GM12875 (cell line): ENCODE measurements at regions not wholly inside any gene's neighbourhood (a gene's known extent, or its start where the extent isn't known, plus 50 kb on each side); places are given as distances from the start of the nearest gene placed in this dataset.

ENCODE experiments used
- H3K4me3 ChIP-seq: one replicate; pipeline ENCODE4 v1.5.1; 2011; ENCODE audit warnings: low read depth, low read length, control low read depth
- TF ChIP-seq, protein P1 (sequence below): IDR thresholded peaks from 2 replicates; pipeline ENCODE4 v1.5.1; 2011; ENCODE audit warnings: low read depth, mild to moderate bottlenecking, control low read depth, inconsistent platforms, low read length, moderate library complexity, borderline replicate concordance; ENCODE audit not compliant: insufficient read depth

DNA sequence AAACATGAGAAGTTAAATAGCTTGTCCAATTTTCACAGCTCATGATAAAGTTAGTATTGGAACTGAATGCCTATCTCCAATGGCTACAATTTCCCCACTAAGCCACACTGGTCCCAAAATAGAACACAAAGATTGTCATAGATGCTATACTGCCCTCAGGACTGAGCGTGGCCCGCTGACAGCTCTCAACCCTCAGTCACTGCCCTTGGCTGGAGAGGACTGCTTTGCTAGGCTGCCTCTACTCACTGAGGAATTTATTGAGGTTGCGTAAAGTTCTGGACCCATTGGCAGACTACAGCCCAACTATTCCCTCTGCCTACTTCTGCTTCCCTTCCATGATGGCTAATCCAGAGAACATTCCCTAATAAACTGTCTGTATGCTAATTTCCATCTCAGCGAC, 165.5 kb upstream of the BET1 start:
- TF ChIP-seq, protein P1, sequence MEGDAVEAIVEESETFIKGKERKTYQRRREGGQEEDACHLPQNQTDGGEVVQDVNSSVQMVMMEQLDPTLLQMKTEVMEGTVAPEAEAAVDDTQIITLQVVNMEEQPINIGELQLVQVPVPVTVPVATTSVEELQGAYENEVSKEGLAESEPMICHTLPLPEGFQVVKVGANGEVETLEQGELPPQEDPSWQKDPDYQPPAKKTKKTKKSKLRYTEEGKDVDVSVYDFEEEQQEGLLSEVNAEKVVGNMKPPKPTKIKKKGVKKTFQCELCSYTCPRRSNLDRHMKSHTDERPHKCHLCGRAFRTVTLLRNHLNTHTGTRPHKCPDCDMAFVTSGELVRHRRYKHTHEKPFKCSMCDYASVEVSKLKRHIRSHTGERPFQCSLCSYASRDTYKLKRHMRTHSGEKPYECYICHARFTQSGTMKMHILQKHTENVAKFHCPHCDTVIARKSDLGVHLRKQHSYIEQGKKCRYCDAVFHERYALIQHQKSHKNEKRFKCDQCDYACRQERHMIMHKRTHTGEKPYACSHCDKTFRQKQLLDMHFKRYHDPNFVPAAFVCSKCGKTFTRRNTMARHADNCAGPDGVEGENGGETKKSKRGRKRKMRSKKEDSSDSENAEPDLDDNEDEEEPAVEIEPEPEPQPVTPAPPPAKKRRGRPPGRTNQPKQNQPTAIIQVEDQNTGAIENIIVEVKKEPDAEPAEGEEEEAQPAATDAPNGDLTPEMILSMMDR: no peak
- H3K4me3 ChIP-seq: no peak overlapping the region

DNA sequence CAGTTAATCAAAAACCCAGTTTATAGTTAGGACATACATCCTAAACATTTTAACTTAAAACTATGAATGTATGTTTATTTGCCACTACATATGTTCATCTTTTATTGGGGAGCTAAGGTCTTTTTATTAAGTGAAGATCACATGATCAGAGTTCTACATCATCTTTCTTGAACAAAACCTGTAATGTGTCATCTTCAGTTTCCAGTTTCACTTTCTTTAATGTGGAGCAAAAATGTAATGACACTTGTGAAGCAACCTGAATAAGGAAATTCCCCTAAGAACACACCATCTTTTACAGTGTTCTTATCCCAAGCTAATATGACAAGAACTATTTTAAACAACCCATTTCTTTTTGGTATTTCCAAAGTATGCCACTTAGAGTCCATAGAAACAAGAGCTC, 166.7 kb upstream of the BET1 start:
- TF ChIP-seq, protein P1: no peak

DNA sequence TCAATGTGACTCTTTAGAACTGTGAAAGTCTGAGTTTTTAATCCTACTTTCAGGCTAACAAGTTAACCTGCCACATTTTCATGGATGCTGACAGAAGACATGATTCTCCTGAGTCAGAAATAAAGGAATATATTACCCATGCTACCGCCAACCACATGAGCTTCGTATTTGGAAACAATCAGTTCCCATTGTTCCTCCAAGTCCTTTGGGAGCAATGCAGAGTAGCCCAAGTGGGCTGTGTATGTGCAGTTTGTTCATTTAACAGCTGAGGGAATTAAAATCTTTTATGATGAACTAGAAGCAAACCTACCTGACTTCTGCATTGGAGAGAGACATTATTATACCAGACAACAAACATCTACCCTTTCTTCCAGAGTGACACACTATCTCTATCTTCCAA, 169.3 kb upstream of the BET1 start:
- H3K4me3 ChIP-seq: no peak overlapping the region
- TF ChIP-seq, protein P1: no peak

More for the DNA sequence above, 166.7 kb upstream of the BET1 start:
- H3K4me3 ChIP-seq: no peak overlapping the region

DNA sequence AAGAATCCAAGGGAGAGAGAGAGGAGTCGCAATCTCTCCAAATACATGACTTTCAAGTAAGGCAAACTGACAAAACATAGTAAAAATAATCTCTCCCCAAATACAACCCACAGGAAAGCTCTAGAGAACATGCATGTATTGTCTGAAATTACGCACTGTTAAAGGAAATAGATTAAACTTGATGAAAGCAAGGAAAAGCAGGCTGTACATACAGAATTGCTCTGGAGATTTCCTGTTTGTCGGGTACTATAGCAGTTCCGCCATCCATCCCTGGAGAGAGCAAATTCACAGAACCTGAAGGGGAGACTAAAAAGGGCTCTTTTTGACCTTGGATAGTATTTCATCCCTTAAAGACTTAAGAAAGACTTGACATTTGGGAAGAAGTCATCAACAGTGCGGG, 170.2 kb upstream of the BET1 start:
- TF ChIP-seq, protein P1: no peak
- no peak overlapping the region for H3K4me3 ChIP-seq

DNA sequence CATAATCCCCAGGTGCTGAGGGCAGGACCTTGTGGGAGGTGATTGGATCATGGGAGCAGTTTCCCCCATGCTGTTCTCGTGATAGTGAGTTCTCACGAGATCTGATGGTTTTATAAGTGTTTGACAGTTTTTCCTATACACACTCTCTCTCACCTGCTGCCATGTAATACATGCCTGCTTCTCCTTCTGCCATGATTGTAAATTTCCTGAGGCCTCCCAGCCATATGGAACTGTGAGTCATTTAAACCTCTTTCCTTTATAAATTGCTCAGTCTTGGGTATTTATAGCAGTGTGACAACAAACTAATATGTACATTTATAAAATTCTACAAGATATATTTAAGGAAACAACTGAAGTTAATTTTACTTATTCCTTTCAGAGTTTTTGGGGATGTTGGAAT, 170.8 kb upstream of the BET1 start:
- no peak overlapping the region for H3K4me3 ChIP-seq
- TF ChIP-seq, protein P1: no peak

DNA sequence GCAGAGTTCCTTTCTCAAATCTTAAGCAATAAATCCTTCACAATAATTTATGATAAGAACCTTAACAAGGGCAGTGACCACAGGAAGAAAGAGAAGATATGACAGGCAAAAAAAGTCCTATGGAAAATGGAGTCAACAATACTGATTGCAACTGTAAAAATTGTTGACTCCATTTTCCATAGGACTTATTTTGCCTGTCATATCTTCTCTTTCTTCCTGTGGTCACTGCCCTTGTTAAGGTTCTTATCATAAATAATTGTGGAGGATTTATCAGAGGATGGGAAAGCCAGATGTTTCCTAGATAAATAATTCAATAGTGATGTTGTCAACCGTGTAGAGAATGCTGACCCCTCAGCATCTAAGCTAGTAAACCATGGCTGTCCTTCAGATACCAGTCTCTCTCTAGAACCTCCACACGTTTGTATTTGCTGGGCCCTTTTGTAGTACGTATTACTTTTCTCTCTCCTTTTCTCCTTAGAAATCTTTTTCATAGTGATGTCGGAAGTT, 172.6 kb upstream of the BET1 start:
- TF ChIP-seq, protein P1: no peak

DNA sequence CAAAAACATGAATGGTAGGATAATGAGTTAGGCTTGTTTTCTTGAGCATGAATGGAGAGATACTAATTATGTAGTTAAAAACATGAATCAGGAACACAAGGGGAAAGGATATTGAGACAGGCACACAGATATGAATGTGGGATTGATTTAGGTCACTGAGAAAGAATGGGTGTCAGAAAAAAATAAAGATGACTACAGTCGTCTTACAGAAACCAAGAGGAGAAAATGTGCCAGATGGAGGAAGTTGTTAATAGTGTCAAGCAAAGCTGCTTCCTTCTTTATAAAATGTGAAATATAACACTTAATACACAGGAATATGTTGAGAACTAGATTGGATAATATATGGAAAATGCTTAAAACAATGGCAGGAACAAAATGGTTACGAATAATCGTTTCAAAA, 173.3 kb upstream of the BET1 start:
- TF ChIP-seq, protein P1: no peak
- H3K4me3 ChIP-seq: no peak overlapping the region

More for the DNA sequence above, 172.6 kb upstream of the BET1 start:
- no peak overlapping the region for H3K4me3 ChIP-seq
